ENCODE measurements at regions not wholly inside any gene's neighbourhood (a gene's known extent, or its start where the extent isn't known, plus 50 kb on each side); places are given as distances from the start of the nearest gene placed in this dataset.

GRCh38 chr4:3668825-3669552 lies 97.2 kb upstream of the ADRA2C start (continued):
- no peak for TF ChIP-seq ZC3H10 (CRISPR knock-in tag; IDR thresholded peaks at IDR 0.05)
- no peak for TF ChIP-seq TSHZ2 (CRISPR knock-in tag; IDR thresholded peaks at IDR 0.05)
- no peak for TF ChIP-seq RARB (CRISPR knock-in tag; IDR thresholded peaks at IDR 0.05)
- TF ChIP-seq CSDC2 (CRISPR knock-in tag; IDR thresholded peaks at IDR 0.05), result no peak
- no peak for TF ChIP-seq ZFP3 (CRISPR knock-in tag; IDR thresholded peaks at IDR 0.05)
- TF ChIP-seq ESRRG (CRISPR knock-in tag; IDR thresholded peaks at IDR 0.05), result no peak
- no peak for TF ChIP-seq ZFP30 (CRISPR knock-in tag; IDR thresholded peaks at IDR 0.05)

GRCh38 chr4:3667258-3667657 lies 98.9 kb upstream of the ADRA2C start:
- ATAC-seq, result no peak
- TF ChIP-seq ZNF70 (CRISPR knock-in tag; IDR thresholded peaks at IDR 0.05) (no peak), OSR1 (CRISPR knock-in tag; IDR thresholded peaks at IDR 0.05) (no peak), ISL1 (CRISPR knock-in tag; IDR thresholded peaks at IDR 0.05) (no peak), ZNF8 (CRISPR knock-in tag; IDR thresholded peaks at IDR 0.05) (no peak), CSDC2 (CRISPR knock-in tag; IDR thresholded peaks at IDR 0.05) (no peak), CSRNP3 (CRISPR knock-in tag; IDR thresholded peaks at IDR 0.05) (no peak), ESRRG (CRISPR knock-in tag; IDR thresholded peaks at IDR 0.05) (no peak), PATZ1 (CRISPR knock-in tag; IDR thresholded peaks at IDR 0.05; ENCODE audit: borderline replicate concordance) (no peak), TCF4 (CRISPR knock-in tag; IDR thresholded peaks at IDR 0.05; ENCODE audit: borderline replicate concordance) (no peak), ZC3H10 (CRISPR knock-in tag; IDR thresholded peaks at IDR 0.05) (no peak), ZFP3 (CRISPR knock-in tag; IDR thresholded peaks at IDR 0.05) (no peak), ZNF565 (CRISPR knock-in tag; conservative IDR thresholded peaks at IDR 0.05; ENCODE audit: low read depth) (no peak), RARB (CRISPR knock-in tag; IDR thresholded peaks at IDR 0.05) (no peak), TOX (CRISPR knock-in tag; IDR thresholded peaks at IDR 0.05; ENCODE audit: borderline replicate concordance) (no peak), CREB5 (CRISPR knock-in tag; IDR thresholded peaks at IDR 0.05; ENCODE audit: low read depth) (no peak), POU6F1 (CRISPR knock-in tag; IDR thresholded peaks at IDR 0.05; ENCODE audit: borderline replicate concordance, low read depth) (no peak)

- no peak for ATAC-seq
- TF ChIP-seq CREB5 (CRISPR knock-in tag; IDR thresholded peaks at IDR 0.05; ENCODE audit: low read depth), result no peak
- TF ChIP-seq TSHZ2 (CRISPR knock-in tag; IDR thresholded peaks at IDR 0.05), result no peak
- TF ChIP-seq ZFP3 (CRISPR knock-in tag; IDR thresholded peaks at IDR 0.05), result no peak
- no peak for TF ChIP-seq ZNF8 (CRISPR knock-in tag; IDR thresholded peaks at IDR 0.05)
- no peak for TF ChIP-seq TCF4 (CRISPR knock-in tag; IDR thresholded peaks at IDR 0.05; ENCODE audit: borderline replicate concordance)
- no peak for TF ChIP-seq PATZ1 (CRISPR knock-in tag; IDR thresholded peaks at IDR 0.05; ENCODE audit: borderline replicate concordance)
- TF ChIP-seq CSRNP3 (CRISPR knock-in tag; IDR thresholded peaks at IDR 0.05), result no peak
- TF ChIP-seq CSDC2 (CRISPR knock-in tag; IDR thresholded peaks at IDR 0.05), result no peak
- TF ChIP-seq RARB (CRISPR knock-in tag; IDR thresholded peaks at IDR 0.05), result no peak
Observed at GRCh38 chr4:3666263-3666662, 99.9 kb upstream of the ADRA2C start.
